HG02623 (cell line): ENCODE measurements at regions not wholly inside any gene's neighbourhood (a gene's known extent, or its start where the extent isn't known, plus 50 kb on each side); places are given as distances from the start of the nearest gene placed in this dataset.
A peak's percentile ranks its signal among the peaks of the same experiment; 100 is the strongest.
"Not testable (repeated sequence)": the region's sequence is repeated elsewhere in the genome, so short reads cannot be mapped to it uniquely, and the experiment has no call there.

Source experiments
- ATAC-seq: cut with Tn5 transposase; IDR thresholded peaks from one replicate; pipeline ENCODE4 v1.9.1; 2021; ENCODE audit warnings: moderate library complexity; ENCODE audit not compliant: unreplicated experiment

- ATAC-seq = no peak
Measured at GRCh38 chr3:101946906-101947305, 97.6 kb downstream of the NFKBIZ start.

GRCh38 chr3:101950510-101950909 is 101.2 kb downstream of the NFKBIZ start:
- peak; percentile 59 for ATAC-seq

DNA sequence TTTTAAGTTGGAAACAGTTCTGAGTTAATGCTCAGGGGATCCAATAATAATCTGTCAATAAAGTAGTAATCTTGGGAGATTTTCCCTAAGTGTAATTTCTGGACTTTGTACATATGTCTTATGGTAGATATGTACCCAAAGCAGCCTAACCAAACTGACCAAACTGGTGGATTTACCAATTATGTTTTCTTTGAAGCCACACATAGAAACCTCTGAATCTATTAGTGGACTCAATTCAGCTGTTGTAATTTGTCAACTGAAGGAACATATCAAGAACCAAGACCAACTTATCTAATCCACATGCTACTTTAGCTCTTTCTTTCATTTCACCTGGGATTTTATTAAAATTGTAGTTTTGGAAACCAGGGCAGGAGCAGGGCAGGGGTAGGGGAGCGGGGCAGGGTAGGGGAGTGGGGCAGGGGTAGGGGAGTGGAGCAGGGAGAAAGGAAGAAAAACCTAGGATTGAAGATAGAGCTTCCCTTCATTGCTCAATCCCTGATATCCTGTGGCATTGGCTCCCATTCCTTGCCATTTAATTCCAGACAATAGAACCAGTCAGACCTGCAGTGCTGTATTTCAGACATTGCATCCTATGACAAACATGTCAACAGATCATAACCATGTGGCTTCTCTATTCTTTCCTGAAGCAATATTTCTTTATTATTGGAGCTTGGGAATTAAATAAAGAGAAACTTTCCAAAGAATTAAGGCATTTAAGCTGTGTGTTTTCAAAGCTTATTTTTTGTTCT is 101.8 kb downstream of the NFKBIZ start:
- ATAC-seq = no peak

DNA sequence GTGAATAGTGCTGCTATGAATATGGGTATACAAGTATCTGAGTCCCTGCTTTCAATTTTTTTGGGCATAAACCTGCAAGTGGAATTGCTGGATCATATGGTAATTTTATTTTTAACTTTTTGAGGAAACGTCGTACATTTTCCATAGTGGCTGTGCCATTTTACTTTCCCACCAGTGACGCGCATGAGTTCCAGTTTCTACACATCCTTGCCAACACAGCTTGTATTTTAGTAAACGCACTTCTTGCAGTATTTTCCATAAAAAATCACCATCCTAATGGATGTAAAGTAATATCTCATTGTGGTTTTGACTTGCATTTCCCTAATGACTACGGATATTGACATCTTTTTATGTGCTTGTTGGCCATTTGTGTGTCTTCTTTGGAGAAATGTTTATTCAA is 105.0 kb downstream of the NFKBIZ start:
- no peak for ATAC-seq

GRCh38 chr3:101954936-101955335 is 105.6 kb downstream of the NFKBIZ start:
- no peak for ATAC-seq

GRCh38 chr3:101962055-101962454 is 112.7 kb downstream of the NFKBIZ start:
- ATAC-seq = no peak

- ATAC-seq = no peak
Measured at GRCh38 chr3:101963902-101964362, 114.6 kb downstream of the NFKBIZ start.

DNA sequence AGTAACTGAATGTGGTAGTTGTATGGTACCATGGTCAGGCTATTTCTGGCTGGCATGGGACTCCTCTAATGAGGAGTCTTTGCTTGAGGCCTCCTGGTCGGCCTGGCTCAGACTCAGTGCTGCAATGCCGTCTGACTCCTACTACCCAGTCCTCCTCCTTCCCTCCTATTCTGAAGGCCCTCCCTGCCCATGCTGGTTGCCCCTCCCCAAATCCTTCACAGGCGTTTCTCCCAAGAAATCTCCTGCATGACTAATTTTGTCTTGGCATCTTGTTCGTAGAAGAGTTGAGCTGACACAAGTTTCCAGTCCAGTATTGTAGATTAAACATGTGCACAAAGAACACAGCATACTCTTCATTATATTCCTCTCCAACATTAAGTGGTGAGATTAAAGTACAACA is 115.5 kb downstream of the NFKBIZ start:
- no peak for ATAC-seq

GRCh38 chr3:101966226-101966625 is 116.9 kb downstream of the NFKBIZ start:
- no peak for ATAC-seq

GRCh38 chr3:101970212-101970611 is 120.9 kb downstream of the NFKBIZ start:
- no peak for ATAC-seq

GRCh38 chr3:101970905-101971304 is 121.6 kb downstream of the NFKBIZ start:
- no peak for ATAC-seq

- ATAC-seq = no peak
Measured at GRCh38 chr3:101972430-101973162, 123.3 kb downstream of the NFKBIZ start.

- ATAC-seq = no peak
Measured at GRCh38 chr3:101973163-101973505, 123.8 kb downstream of the NFKBIZ start.

- ATAC-seq = not testable (repeated sequence)
Measured at GRCh38 chr3:101975415-101975814, 126.1 kb downstream of the NFKBIZ start.

DNA sequence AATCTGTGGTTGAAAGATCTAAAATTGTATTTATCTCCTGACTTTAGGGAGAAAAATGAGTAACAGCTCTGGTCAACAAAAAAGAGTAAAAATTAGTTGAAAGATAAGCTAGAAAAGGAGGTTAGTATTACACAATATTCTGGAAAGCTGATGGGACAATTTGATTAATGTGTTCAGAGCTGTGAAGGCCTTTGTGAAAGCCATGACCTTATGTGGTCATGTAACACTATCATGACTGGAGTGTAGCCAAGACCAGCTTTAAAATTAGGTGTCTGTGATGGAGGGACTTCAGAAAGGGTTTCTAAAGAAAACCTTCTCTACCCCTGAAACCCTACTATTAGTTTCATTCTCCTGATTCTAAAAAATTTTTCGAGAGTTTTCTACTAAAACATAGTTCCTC is 127.2 kb downstream of the NFKBIZ start:
- ATAC-seq = peak; percentile 89

GRCh38 chr3:101978348-101978747 is 129.0 kb downstream of the NFKBIZ start:
- ATAC-seq = no peak

- ATAC-seq = no peak
Measured at GRCh38 chr3:101979033-101979432, 129.7 kb downstream of the NFKBIZ start.

DNA sequence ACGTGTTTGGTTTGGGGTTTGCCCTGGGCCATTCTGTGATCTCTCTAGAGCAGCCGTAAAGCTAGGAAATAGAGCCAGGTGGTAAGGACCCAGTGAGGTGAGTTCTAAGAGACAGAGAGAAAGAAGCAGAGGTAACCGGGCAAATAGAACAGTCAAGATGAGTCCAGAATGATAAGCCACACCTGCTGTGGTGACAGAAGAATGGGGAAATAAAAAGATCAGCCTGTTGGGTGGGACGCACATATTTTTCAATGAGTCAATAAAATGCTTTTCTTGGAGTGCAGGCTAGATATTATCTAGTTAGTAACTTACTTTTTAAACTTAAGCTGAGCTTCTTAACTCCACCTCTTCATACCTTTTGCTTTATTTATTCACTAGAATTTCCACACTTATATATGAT is 135.0 kb downstream of the NFKBIZ start:
- ATAC-seq = no peak

GRCh38 chr3:101988596-101988995 is 139.3 kb downstream of the NFKBIZ start:
- ATAC-seq = no peak

DNA sequence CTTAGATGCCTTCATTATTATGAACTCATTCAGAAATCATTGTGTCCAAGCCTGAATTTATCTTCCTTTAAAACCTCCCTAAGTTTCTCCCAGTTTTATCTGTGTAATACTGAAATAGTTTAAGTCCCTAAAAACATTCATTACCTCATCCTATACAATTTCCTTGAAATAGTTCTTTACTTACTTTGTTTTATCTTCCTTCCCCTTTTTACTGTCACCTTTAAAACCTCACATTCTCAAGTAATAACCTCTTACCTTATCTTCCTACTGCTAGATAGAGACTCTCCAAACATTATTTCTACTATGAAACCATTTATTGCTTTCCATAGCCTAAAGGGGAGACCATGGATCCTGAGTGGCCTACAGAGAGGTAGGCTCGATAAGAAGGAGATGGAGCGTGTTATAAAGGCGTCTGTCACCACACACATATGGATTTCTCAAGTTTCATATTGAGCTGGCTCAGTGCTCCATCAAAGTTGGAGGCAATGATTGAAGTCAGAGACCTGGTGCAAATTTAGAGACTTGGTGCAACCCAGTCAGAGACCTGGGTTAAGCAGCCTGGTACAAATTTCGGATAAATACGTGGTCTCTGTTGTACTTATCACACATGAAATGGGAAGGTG is 140.4 kb downstream of the NFKBIZ start:
- ATAC-seq = no peak

DNA sequence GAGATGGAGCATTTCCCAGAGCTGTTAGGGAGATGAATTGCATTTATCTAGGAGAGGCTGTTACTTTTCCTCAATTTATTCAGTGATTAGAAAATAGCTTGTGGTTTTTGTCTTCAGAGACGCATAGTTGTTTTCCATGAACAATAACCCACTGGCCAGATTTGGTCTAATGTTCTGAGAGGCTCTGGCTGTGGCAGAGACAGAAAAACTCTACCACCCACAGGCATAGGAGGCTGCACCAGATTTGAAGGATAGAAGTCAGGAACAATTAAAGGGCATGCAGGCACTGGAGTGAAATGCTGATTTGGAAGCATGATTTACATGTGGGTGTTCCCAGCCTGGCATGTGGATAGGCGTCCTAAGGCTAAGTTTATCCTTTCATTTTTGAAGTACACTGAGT is 143.5 kb downstream of the NFKBIZ start:
- ATAC-seq = no peak

DNA sequence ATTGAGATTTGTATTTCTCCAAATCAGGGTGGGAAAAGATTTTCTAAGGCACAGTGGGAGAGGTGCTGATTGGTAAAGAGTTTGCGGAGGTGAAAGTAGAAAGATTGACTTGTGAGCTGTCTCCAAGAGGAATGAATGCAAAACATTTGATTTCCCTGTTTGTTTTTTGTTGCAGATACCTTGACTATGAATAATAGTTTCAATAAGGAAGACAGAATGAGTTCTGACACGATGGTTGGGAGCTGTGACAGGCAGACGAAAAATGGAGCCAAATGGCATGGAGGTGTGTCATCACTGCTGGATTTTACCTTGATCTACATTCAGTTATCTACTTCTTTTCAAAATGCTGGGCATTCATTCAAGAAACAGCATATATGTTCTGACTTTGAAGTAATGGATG is 145.1 kb downstream of the NFKBIZ start:
- no peak for ATAC-seq
